Heart left ventricle (tissue), 13 donors: ENCODE measurements at regions not wholly inside any gene's neighbourhood (a gene's known extent, or its start where the extent isn't known, plus 50 kb on each side); places are given as distances from the start of the nearest gene placed in this dataset.

Source experiments
- POLR2A ChIP-seq, 2 donors: fragments of 450-650 bp; IDR thresholded peaks; one replicate each; pipeline ENCODE4 v1.6.1; 2017; ENCODE audit warnings: antibody characterized with exemption in 2 of 2, mild to moderate bottlenecking in 2 of 2, moderate library complexity in 2 of 2
- TF ChIP-seq, protein P1 (sequence below), 12 donors: fragments of 200-600 bp; sonication (generic) in 4 of 12; IDR thresholded peaks; one replicate each; pipeline versions ENCODE4 v1.5.0 to v1.8.0; 2018 to 2022; ENCODE audit warnings: antibody characterized with exemption in 12 of 12, mild to moderate bottlenecking in 5 of 12
- donor health status: ischemic (EF 13 %, LVEDD 7.1; RV severe dilation, severe dysfunction).
- donor health status: DM: no; HTN: yes; CAD: no.
- donor health status: DM: no; HTN: no; CAD: no.
- donor health status: ischemic (EF 25% LVEDD 6.9; RV normal size, moderate dysfunction).
- donor health status: ischemic (EF 25% LVEDD 5.7; RV mildly dilated, moderate dysfunction).
- donor health status: ischemic (EF 35%, LVEDD 5.7; RV mildly dilated, moderate dysfunction).
- donor health status: nonischemic (EF 11% LVEDD 7.7; RV severe dilation, severe dysfunction).
- donor health status: DM: yes; HTN: yes; CAD: no.
- donor health status: PGD.
- donor health status: ischemic (EF 29% LVEDD 5.4; RV normal size, mild dysfunction).
- donor health status: nonischemic (EF 23%, LVEDD 6.1; RV moderate dilation, normal function).

- TF ChIP-seq, protein P1, sequence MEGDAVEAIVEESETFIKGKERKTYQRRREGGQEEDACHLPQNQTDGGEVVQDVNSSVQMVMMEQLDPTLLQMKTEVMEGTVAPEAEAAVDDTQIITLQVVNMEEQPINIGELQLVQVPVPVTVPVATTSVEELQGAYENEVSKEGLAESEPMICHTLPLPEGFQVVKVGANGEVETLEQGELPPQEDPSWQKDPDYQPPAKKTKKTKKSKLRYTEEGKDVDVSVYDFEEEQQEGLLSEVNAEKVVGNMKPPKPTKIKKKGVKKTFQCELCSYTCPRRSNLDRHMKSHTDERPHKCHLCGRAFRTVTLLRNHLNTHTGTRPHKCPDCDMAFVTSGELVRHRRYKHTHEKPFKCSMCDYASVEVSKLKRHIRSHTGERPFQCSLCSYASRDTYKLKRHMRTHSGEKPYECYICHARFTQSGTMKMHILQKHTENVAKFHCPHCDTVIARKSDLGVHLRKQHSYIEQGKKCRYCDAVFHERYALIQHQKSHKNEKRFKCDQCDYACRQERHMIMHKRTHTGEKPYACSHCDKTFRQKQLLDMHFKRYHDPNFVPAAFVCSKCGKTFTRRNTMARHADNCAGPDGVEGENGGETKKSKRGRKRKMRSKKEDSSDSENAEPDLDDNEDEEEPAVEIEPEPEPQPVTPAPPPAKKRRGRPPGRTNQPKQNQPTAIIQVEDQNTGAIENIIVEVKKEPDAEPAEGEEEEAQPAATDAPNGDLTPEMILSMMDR (IDR thresholded peaks at IDR 0.05): no peak
- no peak for TF ChIP-seq POLR2A (IDR thresholded peaks at IDR 0.05)
These were observed 102.1 kb upstream of the RANBP3L start for GRCh38 chr5:36403632-36404311.
